ENCODE measurements at regions not wholly inside any gene's neighbourhood (a gene's known extent, or its start where the extent isn't known, plus 50 kb on each side); places are given as distances from the start of the nearest gene placed in this dataset.
"Not testable (repeated sequence)": the region's sequence is repeated elsewhere in the genome, so short reads cannot be mapped to it uniquely, and the experiment has no call there.

- DNase-seq (ENCODE audit: low read depth), result no peak
- TF ChIP-seq CTCF (conservative IDR thresholded peaks at IDR 0.05; ENCODE audit: low read depth, low read length), result no peak
- no peak overlapping the region for H3K4me3 ChIP-seq (ENCODE audit: low read length)
Measured at GRCh38 chrX:39427492-39427891, 626.2 kb downstream of the MID1IP1 start.

- no peak for TF ChIP-seq CTCF (conservative IDR thresholded peaks at IDR 0.05; ENCODE audit: low read depth, low read length)
- no peak overlapping the region for H3K4me3 ChIP-seq (ENCODE audit: low read length)
- no peak for DNase-seq (ENCODE audit: low read depth)
Measured at GRCh38 chrX:39427906-39428305, 626.6 kb downstream of the MID1IP1 start.

- no peak for TF ChIP-seq CTCF (conservative IDR thresholded peaks at IDR 0.05; ENCODE audit: low read depth, low read length)
- DNase-seq (ENCODE audit: low read depth), result no peak
- H3K4me3 ChIP-seq (ENCODE audit: low read length), result no peak overlapping the region
Measured at GRCh38 chrX:39430551-39430950, 629.3 kb downstream of the MID1IP1 start.

GRCh38 chrX:39431893-39432292 is 630.6 kb downstream of the MID1IP1 start:
- TF ChIP-seq CTCF (conservative IDR thresholded peaks at IDR 0.05; ENCODE audit: low read depth, low read length), result no peak
- no peak overlapping the region for H3K4me3 ChIP-seq (ENCODE audit: low read length)
- DNase-seq (ENCODE audit: low read depth), result no peak

- H3K4me3 ChIP-seq (ENCODE audit: low read length); DNase-seq (ENCODE audit: low read depth): not testable (repeated sequence)
Measured at GRCh38 chrX:39434671-39435070, 633.4 kb downstream of the MID1IP1 start.

GRCh38 chrX:39436538-39436937 is 635.3 kb downstream of the MID1IP1 start:
- DNase-seq (ENCODE audit: low read depth); H3K4me3 ChIP-seq (ENCODE audit: low read length): not testable (repeated sequence)

- no peak for DNase-seq (ENCODE audit: low read depth)
- TF ChIP-seq CTCF (conservative IDR thresholded peaks at IDR 0.05; ENCODE audit: low read depth, low read length), result no peak
- H3K4me3 ChIP-seq (ENCODE audit: low read length), result no peak overlapping the region
Measured at GRCh38 chrX:39437670-39438441, 636.6 kb downstream of the MID1IP1 start.
